WTC11 (cell line): ENCODE measurements at regions not wholly inside any gene's neighbourhood (a gene's known extent, or its start where the extent isn't known, plus 50 kb on each side); places are given as distances from the start of the nearest gene placed in this dataset.

Source experiments
- CREB1 ChIP-seq: sonication (generic); formaldehyde crosslinking; IDR thresholded peaks from 2 replicates; pipeline ENCODE4 v1.8.0; 2023; ENCODE audit warnings: mild to moderate bottlenecking, missing genetic modification reagents
- JUN ChIP-seq: sonication (generic); formaldehyde crosslinking; IDR thresholded peaks from 2 replicates; pipeline ENCODE4 v1.8.0; 2023; ENCODE audit warnings: mild to moderate bottlenecking, missing genetic modification reagents
- NR2C2 ChIP-seq: sonication (generic); formaldehyde crosslinking; IDR thresholded peaks from 2 replicates; pipeline ENCODE4 v1.8.0; 2022; ENCODE audit warnings: mild to moderate bottlenecking, missing genetic modification reagents
- TF ChIP-seq, protein P1 (sequence below): fragments of 200-600 bp; IDR thresholded peaks from 2 replicates; pipeline ENCODE4 v1.8.0; 2022; ENCODE audit warnings: antibody characterized with exemption
- TF ChIP-seq, protein P2 (sequence below): sonication (generic); formaldehyde crosslinking; IDR thresholded peaks from 2 replicates; pipeline ENCODE4 v1.8.0; 2022; ENCODE audit warnings: mild to moderate bottlenecking, missing genetic modification reagents
- TF ChIP-seq, protein P3 (sequence below): sonication (generic); formaldehyde crosslinking; IDR thresholded peaks from 2 replicates; pipeline ENCODE4 v1.8.1; 2023; ENCODE audit warnings: mild to moderate bottlenecking, missing genetic modification reagents

DNA sequence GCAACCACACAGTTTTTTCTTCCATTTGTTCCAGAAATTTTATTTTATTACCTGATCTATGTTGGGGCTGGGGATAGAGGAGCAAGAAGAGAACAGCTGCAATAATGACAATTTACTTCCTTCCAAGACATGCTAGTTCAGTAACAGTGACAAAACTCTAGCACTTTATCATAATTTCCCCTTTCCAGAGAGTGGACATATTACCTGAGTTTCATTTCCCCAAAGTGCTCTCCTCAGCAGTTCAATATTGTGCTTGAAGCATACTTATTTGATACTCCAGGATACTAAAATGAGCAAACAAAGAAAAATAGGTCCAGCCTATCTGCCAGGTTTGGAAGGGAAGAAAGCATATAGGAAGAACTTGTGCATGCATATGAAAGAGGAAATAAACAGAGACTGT lies 157.7 kb downstream of the ID4 start:
- no peak for TF ChIP-seq NR2C2 (CRISPR knock-in tag)
- TF ChIP-seq, protein P1, sequence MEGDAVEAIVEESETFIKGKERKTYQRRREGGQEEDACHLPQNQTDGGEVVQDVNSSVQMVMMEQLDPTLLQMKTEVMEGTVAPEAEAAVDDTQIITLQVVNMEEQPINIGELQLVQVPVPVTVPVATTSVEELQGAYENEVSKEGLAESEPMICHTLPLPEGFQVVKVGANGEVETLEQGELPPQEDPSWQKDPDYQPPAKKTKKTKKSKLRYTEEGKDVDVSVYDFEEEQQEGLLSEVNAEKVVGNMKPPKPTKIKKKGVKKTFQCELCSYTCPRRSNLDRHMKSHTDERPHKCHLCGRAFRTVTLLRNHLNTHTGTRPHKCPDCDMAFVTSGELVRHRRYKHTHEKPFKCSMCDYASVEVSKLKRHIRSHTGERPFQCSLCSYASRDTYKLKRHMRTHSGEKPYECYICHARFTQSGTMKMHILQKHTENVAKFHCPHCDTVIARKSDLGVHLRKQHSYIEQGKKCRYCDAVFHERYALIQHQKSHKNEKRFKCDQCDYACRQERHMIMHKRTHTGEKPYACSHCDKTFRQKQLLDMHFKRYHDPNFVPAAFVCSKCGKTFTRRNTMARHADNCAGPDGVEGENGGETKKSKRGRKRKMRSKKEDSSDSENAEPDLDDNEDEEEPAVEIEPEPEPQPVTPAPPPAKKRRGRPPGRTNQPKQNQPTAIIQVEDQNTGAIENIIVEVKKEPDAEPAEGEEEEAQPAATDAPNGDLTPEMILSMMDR, result no peak
- TF ChIP-seq, protein P2, sequence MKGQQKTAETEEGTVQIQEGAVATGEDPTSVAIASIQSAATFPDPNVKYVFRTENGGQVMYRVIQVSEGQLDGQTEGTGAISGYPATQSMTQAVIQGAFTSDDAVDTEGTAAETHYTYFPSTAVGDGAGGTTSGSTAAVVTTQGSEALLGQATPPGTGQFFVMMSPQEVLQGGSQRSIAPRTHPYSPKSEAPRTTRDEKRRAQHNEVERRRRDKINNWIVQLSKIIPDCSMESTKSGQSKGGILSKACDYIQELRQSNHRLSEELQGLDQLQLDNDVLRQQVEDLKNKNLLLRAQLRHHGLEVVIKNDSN, result no peak
- no peak for TF ChIP-seq CREB1 (CRISPR knock-in tag)
- TF ChIP-seq, protein P3, sequence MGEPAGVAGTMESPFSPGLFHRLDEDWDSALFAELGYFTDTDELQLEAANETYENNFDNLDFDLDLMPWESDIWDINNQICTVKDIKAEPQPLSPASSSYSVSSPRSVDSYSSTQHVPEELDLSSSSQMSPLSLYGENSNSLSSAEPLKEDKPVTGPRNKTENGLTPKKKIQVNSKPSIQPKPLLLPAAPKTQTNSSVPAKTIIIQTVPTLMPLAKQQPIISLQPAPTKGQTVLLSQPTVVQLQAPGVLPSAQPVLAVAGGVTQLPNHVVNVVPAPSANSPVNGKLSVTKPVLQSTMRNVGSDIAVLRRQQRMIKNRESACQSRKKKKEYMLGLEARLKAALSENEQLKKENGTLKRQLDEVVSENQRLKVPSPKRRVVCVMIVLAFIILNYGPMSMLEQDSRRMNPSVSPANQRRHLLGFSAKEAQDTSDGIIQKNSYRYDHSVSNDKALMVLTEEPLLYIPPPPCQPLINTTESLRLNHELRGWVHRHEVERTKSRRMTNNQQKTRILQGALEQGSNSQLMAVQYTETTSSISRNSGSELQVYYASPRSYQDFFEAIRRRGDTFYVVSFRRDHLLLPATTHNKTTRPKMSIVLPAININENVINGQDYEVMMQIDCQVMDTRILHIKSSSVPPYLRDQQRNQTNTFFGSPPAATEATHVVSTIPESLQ, result no peak
- no peak for TF ChIP-seq JUN (CRISPR knock-in tag)
